GM12872 (cell line): ENCODE measurements at regions not wholly inside any gene's neighbourhood (a gene's known extent, or its start where the extent isn't known, plus 50 kb on each side); places are given as distances from the start of the nearest gene placed in this dataset.

Source experiments
- CTCF ChIP-seq: IDR thresholded peaks from 3 replicates; pipeline ENCODE4 v1.5.1; 2011; ENCODE audit warnings: low read depth, mild to moderate bottlenecking, low read length, moderate library complexity; ENCODE audit not compliant: insufficient read depth

GRCh38 chr5:20619591-20619990 lies 631.6 kb upstream of the CDH18 start:
- no peak for TF ChIP-seq CTCF

- no peak for TF ChIP-seq CTCF
These were observed 630.3 kb upstream of the CDH18 start for GRCh38 chr5:20618340-20618739.

- TF ChIP-seq CTCF: no peak
These were observed 629.8 kb upstream of the CDH18 start for GRCh38 chr5:20617841-20618240.

GRCh38 chr5:20615888-20616563 lies 628.0 kb upstream of the CDH18 start:
- no peak for TF ChIP-seq CTCF

- TF ChIP-seq CTCF: no peak
These were observed 623.6 kb upstream of the CDH18 start for GRCh38 chr5:20611620-20612019.

GRCh38 chr5:20610681-20611080 lies 622.7 kb upstream of the CDH18 start:
- TF ChIP-seq CTCF: no peak

GRCh38 chr5:20609126-20609525 lies 621.1 kb upstream of the CDH18 start:
- no peak for TF ChIP-seq CTCF
